ENCODE measurements at regions not wholly inside any gene's neighbourhood (a gene's known extent, or its start where the extent isn't known, plus 50 kb on each side); places are given as distances from the start of the nearest gene placed in this dataset.

GRCh38 chr2:236730393-236730792 lies 160.8 kb downstream of the ACKR3 start:
- DNase-seq (ENCODE audit: low read depth, low spot score) = no peak
- no peak overlapping the region for H3K9ac ChIP-seq (ENCODE audit: insufficient read length, low read depth)
- TF ChIP-seq YY1 (IDR thresholded peaks at IDR 0.05; ENCODE audit: insufficient read depth, insufficient read length) (no peak), SUZ12 (IDR thresholded peaks at IDR 0.05; ENCODE audit: extremely low read depth, insufficient read depth, insufficient read length) (no peak), ZNF274 (IDR thresholded peaks at IDR 0.05; ENCODE audit: low read depth, low read length) (no peak)

GRCh38 chr2:236731767-236732580 lies 162.3 kb downstream of the ACKR3 start:
- H3K27me3 ChIP-seq (ENCODE audit: insufficient read depth, insufficient read length) = no peaks in the 10 kb centered on the region
- no peak for TF ChIP-seq ZNF274 (IDR thresholded peaks at IDR 0.05; ENCODE audit: low read depth, low read length)
- no peak for TF ChIP-seq YY1 (IDR thresholded peaks at IDR 0.05; ENCODE audit: insufficient read depth, insufficient read length)
- no peak for TF ChIP-seq SUZ12 (IDR thresholded peaks at IDR 0.05; ENCODE audit: extremely low read depth, insufficient read depth, insufficient read length)
- DNase-seq (ENCODE audit: low read depth, low spot score) = no peak
- no peaks in the 10 kb centered on the region for H3K36me3 ChIP-seq (ENCODE audit: insufficient read depth, insufficient read length, low read length)
- no peak overlapping the region for H3K4me3 ChIP-seq (ENCODE audit: insufficient read length, low read depth)
- no peaks in the 10 kb centered on the region for H3K9me3 ChIP-seq (ENCODE audit: insufficient read depth, low read length)
- H3K9ac ChIP-seq (ENCODE audit: insufficient read length, low read depth) = no peak overlapping the region
- H3K4me1 ChIP-seq (ENCODE audit: insufficient read depth, insufficient read length) = peaks cover 9% of the 10 kb centered on the region

More at GRCh38 chr2:236730393-236730792, 160.8 kb downstream of the ACKR3 start:
- H3K4me1 ChIP-seq (ENCODE audit: insufficient read depth, insufficient read length) = peaks cover 9% of the 10 kb centered on the region
- H3K4me3 ChIP-seq (ENCODE audit: insufficient read length, low read depth) = no peak overlapping the region
- no peaks in the 10 kb centered on the region for H3K27me3 ChIP-seq (ENCODE audit: insufficient read depth, insufficient read length)
- H3K9me3 ChIP-seq (ENCODE audit: insufficient read depth, low read length) = no peaks in the 10 kb centered on the region
- H3K36me3 ChIP-seq (ENCODE audit: insufficient read depth, insufficient read length, low read length) = no peaks in the 10 kb centered on the region

GRCh38 chr2:236733156-236733555 lies 163.5 kb downstream of the ACKR3 start:
- no peak for DNase-seq (ENCODE audit: low read depth, low spot score)
- H3K4me3 ChIP-seq (ENCODE audit: insufficient read length, low read depth) = no peak overlapping the region
- H3K36me3 ChIP-seq (ENCODE audit: insufficient read depth, insufficient read length, low read length) = no peaks in the 10 kb centered on the region
- no peaks in the 10 kb centered on the region for H3K9me3 ChIP-seq (ENCODE audit: insufficient read depth, low read length)
- H3K4me1 ChIP-seq (ENCODE audit: insufficient read depth, insufficient read length) = peaks cover 9% of the 10 kb centered on the region
- H3K9ac ChIP-seq (ENCODE audit: insufficient read length, low read depth) = no peak overlapping the region
- TF ChIP-seq ZNF274 (IDR thresholded peaks at IDR 0.05; ENCODE audit: low read depth, low read length) (no peak), SUZ12 (IDR thresholded peaks at IDR 0.05; ENCODE audit: extremely low read depth, insufficient read depth, insufficient read length) (no peak), YY1 (IDR thresholded peaks at IDR 0.05; ENCODE audit: insufficient read depth, insufficient read length) (no peak)
- no peaks in the 10 kb centered on the region for H3K27me3 ChIP-seq (ENCODE audit: insufficient read depth, insufficient read length)

- Histone ChIP-seq H3K4me3 (ENCODE audit: insufficient read length, low read depth) (no peak overlapping the region), H3K27me3 (ENCODE audit: insufficient read depth, insufficient read length) (no peaks in the 10 kb centered on the region), H3K9ac (ENCODE audit: insufficient read length, low read depth) (no peak overlapping the region), H3K9me3 (ENCODE audit: insufficient read depth, low read length) (no peaks in the 10 kb centered on the region), H3K4me1 (ENCODE audit: insufficient read depth, insufficient read length) (peaks cover 9% of the 10 kb centered on the region), H3K36me3 (ENCODE audit: insufficient read depth, insufficient read length, low read length) (no peaks in the 10 kb centered on the region)
- no peak for DNase-seq (ENCODE audit: low read depth, low spot score)
- TF ChIP-seq ZNF274 (IDR thresholded peaks at IDR 0.05; ENCODE audit: low read depth, low read length) (no peak), YY1 (IDR thresholded peaks at IDR 0.05; ENCODE audit: insufficient read depth, insufficient read length) (no peak), SUZ12 (IDR thresholded peaks at IDR 0.05; ENCODE audit: extremely low read depth, insufficient read depth, insufficient read length) (no peak)
Observed at GRCh38 chr2:236735825-236736238, 166.2 kb downstream of the ACKR3 start.

GRCh38 chr2:236738030-236738429 lies 168.4 kb downstream of the ACKR3 start:
- H3K9ac ChIP-seq (ENCODE audit: insufficient read length, low read depth) = no peak overlapping the region
- DNase-seq (ENCODE audit: low read depth, low spot score) = no peak
- no peaks in the 10 kb centered on the region for H3K4me1 ChIP-seq (ENCODE audit: insufficient read depth, insufficient read length)
- no peaks in the 10 kb centered on the region for H3K27me3 ChIP-seq (ENCODE audit: insufficient read depth, insufficient read length)
- H3K36me3 ChIP-seq (ENCODE audit: insufficient read depth, insufficient read length, low read length) = no peaks in the 10 kb centered on the region
- no peak overlapping the region for H3K4me3 ChIP-seq (ENCODE audit: insufficient read length, low read depth)
- no peaks in the 10 kb centered on the region for H3K9me3 ChIP-seq (ENCODE audit: insufficient read depth, low read length)
- TF ChIP-seq SUZ12 (IDR thresholded peaks at IDR 0.05; ENCODE audit: extremely low read depth, insufficient read depth, insufficient read length) (no peak), ZNF274 (IDR thresholded peaks at IDR 0.05; ENCODE audit: low read depth, low read length) (no peak), YY1 (IDR thresholded peaks at IDR 0.05; ENCODE audit: insufficient read depth, insufficient read length) (no peak)

GRCh38 chr2:236738896-236739295 lies 169.3 kb downstream of the ACKR3 start:
- no peaks in the 10 kb centered on the region for H3K36me3 ChIP-seq (ENCODE audit: insufficient read depth, insufficient read length, low read length)
- H3K9ac ChIP-seq (ENCODE audit: insufficient read length, low read depth) = no peak overlapping the region
- no peaks in the 10 kb centered on the region for H3K4me1 ChIP-seq (ENCODE audit: insufficient read depth, insufficient read length)
- TF ChIP-seq SUZ12 (IDR thresholded peaks at IDR 0.05; ENCODE audit: extremely low read depth, insufficient read depth, insufficient read length) = no peak
- TF ChIP-seq YY1 (IDR thresholded peaks at IDR 0.05; ENCODE audit: insufficient read depth, insufficient read length) = no peak
- no peak for TF ChIP-seq ZNF274 (IDR thresholded peaks at IDR 0.05; ENCODE audit: low read depth, low read length)
- H3K27me3 ChIP-seq (ENCODE audit: insufficient read depth, insufficient read length) = no peaks in the 10 kb centered on the region
- H3K9me3 ChIP-seq (ENCODE audit: insufficient read depth, low read length) = no peaks in the 10 kb centered on the region
- no peak for DNase-seq (ENCODE audit: low read depth, low spot score)
- no peak overlapping the region for H3K4me3 ChIP-seq (ENCODE audit: insufficient read length, low read depth)

- Histone ChIP-seq H3K9me3 (ENCODE audit: insufficient read depth, low read length) (no peaks in the 10 kb centered on the region), H3K9ac (ENCODE audit: insufficient read length, low read depth) (no peak overlapping the region), H3K36me3 (ENCODE audit: insufficient read depth, insufficient read length, low read length) (no peaks in the 10 kb centered on the region), H3K27me3 (ENCODE audit: insufficient read depth, insufficient read length) (no peaks in the 10 kb centered on the region), H3K4me3 (ENCODE audit: insufficient read length, low read depth) (no peak overlapping the region), H3K4me1 (ENCODE audit: insufficient read depth, insufficient read length) (no peaks in the 10 kb centered on the region)
- no peak for DNase-seq (ENCODE audit: low read depth, low spot score)
- TF ChIP-seq YY1 (IDR thresholded peaks at IDR 0.05; ENCODE audit: insufficient read depth, insufficient read length) (no peak), ZNF274 (IDR thresholded peaks at IDR 0.05; ENCODE audit: low read depth, low read length) (no peak), SUZ12 (IDR thresholded peaks at IDR 0.05; ENCODE audit: extremely low read depth, insufficient read depth, insufficient read length) (no peak)
Observed at GRCh38 chr2:236739663-236740062, 170.0 kb downstream of the ACKR3 start.

Data from NT2/D1 (cell line).